Stimulated activated CD4-positive, alpha-beta T cell treated with anti-CD3 and anti-CD28 coated beads, Interleukin-15, amount 100 ng/mL, for 24 hours (primary cell): ENCODE measurements at regions not wholly inside any gene's neighbourhood (a gene's known extent, or its start where the extent isn't known, plus 50 kb on each side); places are given as distances from the start of the nearest gene placed in this dataset.
"Not testable (repeated sequence)": the region's sequence is repeated elsewhere in the genome, so short reads cannot be mapped to it uniquely, and the experiment has no call there.

Source experiments
- DNase-seq: peaks from one replicate; pipeline ENCODE4 v3.0.0-alpha.2; 2020

GRCh38 chrY:12360496-12360895 lies 340.5 kb upstream of the USP9Y start:
- no peak for DNase-seq

- DNase-seq, result no peak
These were observed 335.6 kb upstream of the USP9Y start for GRCh38 chrY:12365311-12365910.

GRCh38 chrY:12374588-12374987 lies 326.4 kb upstream of the USP9Y start:
- DNase-seq, result not testable (repeated sequence)

- DNase-seq, result not testable (repeated sequence)
These were observed 309.1 kb upstream of the USP9Y start for GRCh38 chrY:12391655-12392559.

GRCh38 chrY:12393190-12393589 lies 307.8 kb upstream of the USP9Y start:
- DNase-seq, result no peak

- DNase-seq, result not testable (repeated sequence)
These were observed 305.5 kb upstream of the USP9Y start for GRCh38 chrY:12395381-12396120.

- DNase-seq, result no peak
These were observed 297.1 kb upstream of the USP9Y start for GRCh38 chrY:12403916-12404315.

- DNase-seq, result no peak
These were observed 292.8 kb upstream of the USP9Y start for GRCh38 chrY:12408236-12408635.

- DNase-seq, result no peak
These were observed 290.3 kb upstream of the USP9Y start for GRCh38 chrY:12410696-12411095.

GRCh38 chrY:12421072-12421787 lies 279.8 kb upstream of the USP9Y start:
- DNase-seq, result peak; percentile 2

- DNase-seq, result no peak
These were observed 279.3 kb upstream of the USP9Y start for GRCh38 chrY:12421788-12422124.

GRCh38 chrY:12422536-12422935 lies 278.5 kb upstream of the USP9Y start:
- no peak for DNase-seq

- no peak for DNase-seq
These were observed 277.4 kb upstream of the USP9Y start for GRCh38 chrY:12423416-12424252.

- no peak for DNase-seq
These were observed 275.5 kb upstream of the USP9Y start for GRCh38 chrY:12425506-12425905.

- DNase-seq, result no peak
These were observed 273.7 kb upstream of the USP9Y start for GRCh38 chrY:12427361-12427760.

GRCh38 chrY:12431546-12431945 lies 269.5 kb upstream of the USP9Y start:
- DNase-seq, result no peak

- not testable (repeated sequence) for DNase-seq
These were observed 262.2 kb upstream of the USP9Y start for GRCh38 chrY:12438823-12439222.

GRCh38 chrY:12444200-12444599 lies 256.8 kb upstream of the USP9Y start:
- no peak for DNase-seq

GRCh38 chrY:12446486-12447265 lies 254.4 kb upstream of the USP9Y start:
- DNase-seq, result not testable (repeated sequence)

GRCh38 chrY:12448561-12448960 lies 252.5 kb upstream of the USP9Y start:
- not testable (repeated sequence) for DNase-seq

GRCh38 chrY:12453318-12453717 lies 247.7 kb upstream of the USP9Y start:
- DNase-seq, result not testable (repeated sequence)
